Fibroblast of skin of left quadriceps (primary cell): ENCODE measurements at regions not wholly inside any gene's neighbourhood (a gene's known extent, or its start where the extent isn't known, plus 50 kb on each side); places are given as distances from the start of the nearest gene placed in this dataset.

Source experiments
- DNase-seq, 2 experiments: peaks; one replicate each; pipeline ENCODE4 v3.0.0-alpha.2; 2013; ENCODE audit warnings: low read depth in 2 of 2

DNA sequence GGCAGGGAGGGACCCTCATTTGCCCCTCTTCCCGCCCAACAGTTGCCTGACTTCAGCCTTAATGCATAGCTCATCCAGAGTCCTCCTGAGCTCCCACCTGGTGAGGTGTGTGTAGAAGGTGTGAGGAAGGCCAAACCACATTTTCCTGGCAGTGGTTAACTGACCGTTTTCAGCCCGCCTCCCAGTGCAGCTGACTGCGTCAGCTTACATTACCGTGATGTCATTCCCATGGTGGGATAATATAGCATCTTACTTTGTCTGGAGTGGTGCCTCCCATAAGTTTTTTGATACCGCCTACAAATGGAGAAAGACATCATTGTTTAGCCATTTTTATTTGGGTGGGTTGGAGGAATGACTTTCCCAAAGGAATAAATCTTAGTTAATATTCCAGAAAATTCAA lies 151.9 kb downstream of the C9orf152 start:
- DNase-seq, result no peak

DNA sequence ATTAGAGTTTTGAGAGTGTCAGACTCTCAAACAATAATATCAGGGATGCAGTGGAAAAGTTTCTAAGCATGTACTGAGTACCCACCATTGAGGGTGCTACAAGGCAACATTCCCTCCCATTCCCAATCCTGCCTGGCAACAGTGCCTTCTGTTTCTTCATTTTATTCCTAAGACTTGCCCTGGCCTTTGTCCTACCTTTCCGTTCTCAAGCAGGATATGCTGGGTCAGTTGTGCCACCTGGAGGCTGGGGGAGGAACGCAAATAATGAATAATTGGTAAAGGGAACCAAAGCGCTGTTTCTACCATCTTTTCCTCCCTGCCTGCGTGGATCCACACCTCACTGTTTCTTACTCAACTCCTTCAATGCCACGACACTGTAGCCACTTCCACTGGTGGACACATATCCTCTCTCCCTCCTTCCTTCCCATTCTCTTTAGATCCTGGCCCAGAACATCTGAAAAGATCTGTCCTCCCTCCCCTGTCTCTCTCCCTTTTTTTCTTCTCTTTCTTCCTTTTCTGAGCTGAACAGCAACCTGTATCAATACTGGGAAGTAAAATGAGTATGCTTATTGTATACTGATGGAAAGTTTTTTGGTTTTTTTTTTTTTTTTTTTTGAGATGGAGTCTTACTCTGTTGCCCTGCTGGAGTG lies 149.5 kb downstream of the C9orf152 start:
- no peak for DNase-seq

DNA sequence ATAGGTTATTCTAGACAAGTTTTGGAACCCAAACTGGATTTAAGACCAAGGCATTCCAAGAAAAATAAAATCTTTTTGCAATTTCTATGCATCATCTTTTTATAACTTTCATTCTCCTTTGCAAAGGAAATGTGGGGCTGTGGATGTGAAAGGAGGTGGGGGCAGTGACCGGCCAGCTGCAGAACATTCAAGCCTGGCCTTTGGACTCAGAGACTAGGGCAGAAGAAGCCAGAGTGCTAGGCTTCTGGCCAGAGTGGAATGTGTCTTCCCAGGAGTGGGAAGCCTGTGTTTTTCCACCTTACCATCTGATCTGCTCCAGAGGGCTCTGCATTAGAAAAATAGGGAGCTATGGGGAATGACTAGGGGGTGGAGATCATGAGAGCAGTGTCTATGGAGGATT lies 148.5 kb downstream of the C9orf152 start:
- no peak for DNase-seq

DNA sequence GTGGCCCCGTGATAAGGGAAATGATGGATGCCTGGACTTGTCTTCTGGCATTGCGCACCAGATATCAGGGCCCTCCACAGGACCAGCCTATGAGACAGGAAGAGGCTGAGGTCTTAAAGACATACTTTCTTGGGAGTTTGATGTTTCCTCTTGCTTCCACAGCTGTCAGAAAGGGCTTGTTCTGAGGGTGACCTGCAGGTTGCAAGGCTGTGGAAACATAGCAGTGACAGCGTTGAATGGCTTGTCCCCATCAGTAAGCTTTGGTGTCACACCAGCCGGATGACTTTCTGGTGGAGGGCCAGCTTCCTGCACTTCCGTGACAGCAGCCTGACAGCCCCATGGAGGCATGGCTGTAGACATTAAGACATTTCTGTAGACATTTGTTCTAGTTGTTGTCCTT lies 143.2 kb downstream of the C9orf152 start:
- no peak for DNase-seq

DNA sequence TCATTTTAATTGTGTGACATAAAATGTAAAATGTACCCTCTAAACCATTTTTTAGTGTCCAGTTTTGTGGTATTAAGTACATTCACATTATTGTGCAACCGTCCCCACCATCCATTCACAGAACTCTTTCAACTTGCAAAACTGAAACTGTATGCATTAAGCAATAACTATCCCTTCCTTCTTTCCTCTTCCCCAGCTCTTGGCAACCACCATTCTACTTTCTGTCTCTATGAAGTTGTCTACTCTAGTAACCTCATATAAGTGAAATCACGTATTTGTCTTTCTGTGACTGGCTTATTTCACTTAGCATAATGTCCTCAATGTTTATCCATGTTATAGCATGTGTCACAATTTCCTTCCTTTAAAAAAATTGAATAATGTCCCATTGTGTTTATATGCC lies 142.4 kb downstream of the C9orf152 start:
- DNase-seq, result no peak

DNA sequence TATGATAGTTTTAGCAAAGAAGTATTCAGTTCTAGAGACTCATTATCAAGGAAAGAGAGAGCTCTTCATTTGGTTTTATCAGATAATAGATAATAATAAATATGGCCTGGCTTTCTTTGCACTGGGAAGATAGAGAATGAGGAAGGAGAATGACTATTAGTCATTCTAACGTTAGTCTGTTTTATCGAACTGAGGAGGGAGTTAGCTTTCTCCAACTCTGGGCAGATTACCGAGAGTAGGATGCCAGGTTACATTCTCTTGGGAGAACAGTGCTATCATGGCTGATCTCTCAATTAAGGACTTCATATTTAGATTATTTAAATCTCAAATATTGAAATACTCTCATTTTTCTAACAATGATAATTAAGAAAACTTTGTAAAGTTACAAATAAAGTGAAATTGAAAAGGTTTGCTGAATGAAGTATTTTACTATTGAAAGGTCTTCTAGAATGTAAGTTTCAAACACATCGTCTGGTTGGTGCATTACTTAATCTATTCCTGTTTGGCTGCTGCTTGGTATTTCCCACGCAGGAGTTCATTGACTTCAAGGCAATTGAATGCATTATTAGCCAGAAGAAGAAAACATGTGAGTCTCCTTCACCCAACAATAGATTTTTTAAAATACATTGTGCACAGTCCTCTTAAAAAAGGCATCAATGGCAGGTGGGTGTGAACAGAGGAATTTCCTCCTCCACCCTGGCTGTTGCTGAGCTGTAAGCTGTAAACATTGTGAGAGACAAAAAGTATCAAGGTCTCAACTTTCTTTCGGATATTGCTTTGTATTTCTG lies 140.8 kb downstream of the C9orf152 start:
- DNase-seq, result no peak

DNA sequence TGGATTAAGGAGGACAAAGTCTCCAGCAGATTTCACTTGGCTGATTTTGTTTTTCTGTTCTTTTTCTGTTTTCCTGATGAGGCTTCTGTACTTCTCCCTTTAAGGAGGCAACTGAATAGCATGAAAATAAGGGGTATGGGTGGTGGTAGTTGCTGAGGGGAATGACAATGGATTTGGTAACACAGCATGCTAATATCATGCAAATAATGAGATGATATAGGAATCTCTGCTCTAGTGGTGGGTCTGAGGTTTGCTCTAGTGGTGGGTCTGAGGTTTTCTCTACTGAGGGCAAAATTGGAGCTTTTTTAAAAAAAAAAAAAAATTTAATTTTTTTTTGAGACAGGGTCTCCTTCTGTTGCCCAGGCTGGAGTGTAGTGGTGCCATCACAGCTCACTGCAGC lies 139.7 kb downstream of the C9orf152 start:
- DNase-seq, result no peak

DNA sequence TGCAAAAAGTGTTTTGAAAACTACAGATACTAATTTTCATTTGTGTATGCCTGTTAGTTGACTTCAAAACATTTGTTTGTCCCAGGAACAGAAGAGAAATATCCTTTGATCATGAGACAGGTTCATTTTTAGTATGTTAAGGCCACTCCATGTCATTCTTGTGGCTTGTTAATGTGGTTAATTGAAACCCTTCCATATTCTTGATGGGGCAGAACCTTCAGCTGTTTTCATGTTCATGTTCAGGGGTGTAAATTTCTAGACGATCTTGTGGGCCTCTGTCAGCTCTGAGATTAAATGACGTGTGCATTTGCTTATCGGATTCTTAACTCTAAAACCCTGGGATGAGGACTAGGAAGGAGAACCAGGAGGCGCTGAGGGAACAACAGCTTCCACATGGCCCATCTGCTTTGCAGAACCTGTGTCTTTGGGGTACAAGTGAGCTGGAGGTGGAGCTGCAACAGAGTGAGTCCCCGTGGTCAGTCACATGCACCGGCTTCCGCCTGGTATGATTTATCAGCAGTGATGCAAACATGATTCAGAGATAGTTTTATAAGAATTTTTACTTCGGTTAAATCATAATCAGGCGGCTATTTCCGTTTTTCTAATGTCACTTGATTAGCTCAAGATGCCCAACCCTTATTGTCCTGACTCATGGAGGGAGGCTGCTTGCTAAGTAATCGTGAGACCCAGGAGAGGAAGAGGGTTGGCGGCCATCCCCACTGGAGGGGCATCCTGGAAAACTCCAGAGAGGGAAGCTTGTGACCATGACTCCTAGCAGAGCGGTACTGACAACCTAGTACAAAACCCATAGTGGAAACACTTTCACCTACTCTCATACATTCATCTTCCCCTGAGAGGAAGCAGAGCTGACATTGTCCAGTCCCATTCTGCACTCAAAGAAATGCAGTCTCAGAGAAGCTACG lies 138.4 kb downstream of the C9orf152 start:
- peak; percentile 84 to 86 for DNase-seq

DNA sequence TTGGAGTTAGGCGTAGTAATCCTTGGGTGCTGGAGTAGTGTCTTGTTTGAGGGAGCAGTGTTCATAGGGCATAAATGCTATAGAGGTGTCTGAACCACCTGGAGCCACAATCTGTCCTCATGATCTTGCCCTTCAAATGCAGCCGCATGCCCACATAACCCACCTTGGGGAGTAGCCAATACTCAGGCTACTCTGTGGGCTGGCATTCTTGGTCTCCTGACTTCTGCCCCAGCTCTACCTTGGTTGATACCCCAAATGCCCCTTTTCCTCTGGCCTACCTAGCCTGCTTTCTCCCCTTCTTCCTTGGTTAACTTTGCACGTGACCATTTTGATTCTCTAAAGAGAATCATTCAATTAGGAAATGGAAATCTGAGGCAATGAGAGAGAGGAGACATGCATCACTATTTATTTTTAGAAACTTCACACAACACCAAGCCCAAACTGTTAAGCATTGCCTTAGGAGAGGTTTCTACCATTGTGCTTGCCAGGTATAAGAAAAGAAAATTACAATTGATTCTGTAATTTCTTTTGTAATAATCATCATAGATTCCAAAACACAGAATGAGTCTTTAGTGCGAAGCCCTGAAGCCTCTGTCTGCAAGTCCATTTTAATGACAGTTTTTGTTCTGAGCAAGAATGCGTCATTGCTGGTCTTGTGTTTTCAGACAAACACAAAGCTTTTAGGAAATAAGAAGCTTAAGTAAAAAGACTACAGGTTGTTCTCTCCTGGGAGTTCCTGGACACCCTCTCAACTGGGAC lies 135.2 kb downstream of the C9orf152 start:
- DNase-seq, result no peak

DNA sequence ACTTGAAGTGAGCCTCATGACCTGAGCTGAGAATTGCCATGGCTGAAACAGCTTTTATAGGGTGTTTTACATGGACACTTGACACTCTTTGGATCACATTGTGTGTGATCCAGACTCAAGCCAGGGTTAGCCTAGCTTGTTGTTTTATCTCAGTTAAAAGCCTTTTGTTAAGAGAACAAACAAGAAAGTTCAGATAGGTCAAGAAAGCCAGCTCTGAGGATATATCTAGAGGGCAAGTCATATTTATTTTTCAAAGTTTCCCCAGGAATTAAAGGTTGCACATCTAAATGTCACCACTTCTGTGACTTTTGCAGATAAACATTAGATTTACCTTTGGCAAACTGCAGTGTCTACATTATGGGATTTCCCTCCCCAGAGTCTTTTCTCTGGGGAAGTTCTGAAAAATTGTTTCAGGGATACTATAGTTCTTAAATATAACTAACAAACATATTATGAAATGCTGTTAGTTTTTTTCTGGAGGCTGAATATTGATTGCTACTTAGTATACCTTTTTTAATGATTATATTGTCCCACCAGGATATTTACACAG lies 134.5 kb downstream of the C9orf152 start:
- no peak for DNase-seq

DNA sequence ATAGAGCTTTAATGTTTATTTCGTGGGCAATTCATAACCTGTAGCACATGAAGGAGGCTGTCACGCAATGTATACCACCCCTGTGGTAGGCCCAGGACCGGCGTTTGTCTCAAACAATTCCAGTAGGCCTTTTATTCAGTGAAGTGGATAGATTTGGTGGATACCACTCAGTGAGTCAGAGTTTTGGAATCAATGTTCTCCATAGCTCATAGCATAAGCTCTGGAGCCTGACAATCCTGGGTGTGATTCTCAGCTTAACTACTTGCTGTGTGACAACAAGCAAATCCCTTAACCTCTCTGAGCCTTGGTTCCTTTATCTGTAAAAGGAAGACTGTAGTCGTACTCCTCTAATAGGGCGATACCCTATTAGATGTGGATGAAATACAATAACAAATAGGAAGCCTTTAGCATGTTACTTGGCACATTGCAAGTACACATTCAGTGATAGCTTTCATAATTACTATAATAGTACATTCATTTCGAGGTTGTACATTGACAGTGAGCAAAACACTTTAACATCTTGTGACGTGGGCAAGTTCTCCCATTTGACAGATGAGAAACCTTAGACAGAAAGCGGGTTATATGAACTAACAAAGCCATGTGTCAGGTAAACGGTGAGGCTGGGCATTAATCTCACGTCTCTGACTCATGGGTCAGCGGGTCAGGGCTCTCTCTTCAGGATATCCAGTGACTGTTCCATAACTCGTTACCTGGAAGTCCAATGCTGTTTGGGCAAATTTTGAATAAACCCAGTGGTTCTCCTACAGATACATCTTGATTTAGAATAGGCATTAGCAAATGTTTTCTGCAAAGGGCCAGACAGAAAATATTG lies 130.8 kb downstream of the C9orf152 start:
- peak; percentile 48 to 49 for DNase-seq

DNA sequence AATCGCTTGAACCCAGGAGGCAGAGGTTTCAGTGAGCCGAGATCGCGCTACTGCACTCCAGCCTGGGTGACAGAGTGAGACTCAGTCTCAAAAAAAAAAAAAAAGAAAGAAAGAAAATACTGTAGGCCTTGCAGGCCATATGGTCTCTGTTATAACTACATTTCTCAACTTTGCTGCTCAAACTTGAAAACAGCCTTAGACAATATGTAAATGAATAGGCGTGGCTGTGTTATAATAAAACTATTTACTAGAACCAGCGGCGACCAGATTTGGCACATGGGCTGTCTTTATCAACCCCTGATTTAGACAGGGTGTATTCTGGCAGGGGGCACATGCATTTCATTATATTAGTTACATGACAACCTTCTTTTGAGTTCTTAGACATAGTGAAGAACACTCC lies 130.0 kb downstream of the C9orf152 start:
- peak in 1 of 2 experiments; percentile 53 for DNase-seq

DNA sequence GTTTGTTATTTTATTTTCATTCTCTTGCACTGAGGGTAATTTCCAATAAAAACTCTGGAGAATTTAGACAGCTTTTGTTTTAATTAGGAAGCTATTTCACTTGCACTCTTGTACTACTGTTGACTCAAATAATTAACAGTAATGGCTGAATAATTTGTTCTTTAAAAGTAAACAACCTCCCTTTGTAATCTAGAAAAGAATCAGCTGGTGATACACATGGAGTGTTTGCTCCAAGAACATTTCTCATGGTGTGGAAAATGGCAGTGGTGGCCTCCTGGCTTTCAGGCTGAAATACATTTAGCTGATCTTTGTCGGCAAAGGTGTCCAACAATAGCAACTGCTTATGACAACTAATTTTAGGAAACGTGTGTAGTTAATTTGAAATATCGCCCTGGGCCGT lies 129.4 kb downstream of the C9orf152 start:
- no peak for DNase-seq

DNA sequence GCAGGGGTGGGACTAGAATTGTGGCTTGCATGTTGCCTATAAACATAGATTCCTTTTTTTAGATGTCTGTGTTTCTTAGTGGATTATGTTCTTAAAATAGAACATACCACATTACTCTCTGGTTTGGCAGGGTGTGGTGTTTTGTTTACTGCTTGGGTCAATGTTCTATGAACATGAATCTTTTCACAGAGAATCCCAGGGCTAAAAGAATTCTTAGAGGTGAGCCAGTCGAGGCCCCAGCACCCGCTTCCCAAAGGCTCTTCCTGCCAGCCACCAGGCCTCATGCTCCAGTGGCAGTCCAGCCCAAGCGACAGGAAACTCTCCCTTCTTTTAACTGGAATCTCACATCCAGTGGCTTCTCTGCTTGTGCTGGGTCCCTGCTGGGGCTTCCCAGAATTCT lies 126.6 kb downstream of the C9orf152 start:
- DNase-seq, result peak in 1 of 2 experiments; percentile 26

DNA sequence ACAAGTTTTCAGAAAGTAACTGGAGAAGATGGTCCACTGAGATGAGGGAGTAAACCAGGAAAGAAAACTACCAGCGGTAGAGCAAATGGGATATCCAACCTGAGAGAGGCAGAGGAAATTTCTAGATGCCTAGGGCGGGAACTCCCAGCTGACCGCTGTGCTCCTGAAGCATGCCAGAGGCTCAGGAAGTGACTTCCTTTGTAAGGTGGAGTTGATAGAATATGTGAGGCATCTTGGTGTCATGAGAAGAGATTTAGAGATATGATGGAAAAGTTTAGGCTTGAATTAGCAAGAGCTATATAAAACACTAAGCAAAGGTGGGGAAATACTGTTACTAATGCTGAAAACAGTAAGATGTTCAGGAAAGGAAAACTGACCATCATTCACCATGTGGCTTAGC lies 124.1 kb downstream of the C9orf152 start:
- DNase-seq, result no peak

DNA sequence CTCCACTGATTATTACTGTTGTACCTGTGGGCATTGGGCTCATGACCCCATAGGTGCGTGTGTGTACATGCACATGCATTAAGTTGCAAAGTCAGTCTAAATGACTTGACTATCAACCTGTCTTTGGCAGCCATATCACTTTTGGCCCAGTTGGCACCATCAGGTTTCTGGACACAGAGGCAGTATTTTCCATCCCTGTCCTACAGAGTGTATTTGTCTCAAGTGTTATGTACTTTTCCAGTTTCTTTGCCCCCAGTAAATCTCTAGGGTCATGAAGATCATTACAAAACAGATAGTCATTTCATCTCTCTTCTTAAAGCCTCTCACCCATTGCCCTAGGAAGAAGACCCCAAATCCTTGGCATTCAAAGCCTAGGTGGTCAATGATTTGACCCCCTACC lies 121.4 kb downstream of the C9orf152 start:
- no peak for DNase-seq

DNA sequence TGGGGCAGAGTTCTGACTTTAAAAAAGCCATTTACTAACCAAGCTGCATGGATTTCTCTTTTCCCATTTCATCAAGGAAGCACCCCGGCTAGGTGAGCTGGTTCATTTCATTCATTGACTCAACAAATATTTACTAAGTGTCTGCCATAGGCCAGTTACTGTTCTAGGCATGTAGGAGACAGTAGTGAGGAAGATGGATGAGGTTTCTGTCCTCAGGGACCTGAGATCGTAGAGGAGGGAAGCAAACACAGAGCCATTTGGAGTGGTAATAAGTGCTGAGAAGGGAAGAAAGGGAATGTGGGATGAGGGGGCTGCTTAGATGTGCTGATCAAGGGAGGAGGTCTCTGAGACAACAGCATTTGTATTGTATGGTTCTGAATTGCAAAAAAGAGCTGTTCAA lies 120.4 kb downstream of the C9orf152 start:
- no peak for DNase-seq

DNA sequence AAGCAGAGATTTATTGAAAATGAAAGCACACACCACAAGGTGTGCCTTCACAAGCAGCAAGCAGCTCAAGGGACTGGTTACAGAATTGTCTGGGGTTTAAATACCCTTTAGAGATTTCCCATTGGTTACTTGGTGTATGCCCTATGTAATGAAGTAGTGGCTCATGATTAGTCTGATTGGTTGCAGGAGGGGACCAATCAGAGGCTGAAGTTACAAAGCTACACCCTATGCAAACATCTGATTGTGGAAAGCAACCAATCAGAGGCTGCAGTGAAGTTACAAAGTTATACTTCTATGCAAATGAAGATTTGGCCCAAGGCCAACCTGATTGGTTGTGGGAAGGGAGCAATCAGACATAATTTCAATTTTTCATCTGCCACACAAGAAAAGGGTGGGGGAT lies 119.9 kb downstream of the C9orf152 start:
- no peak for DNase-seq

DNA sequence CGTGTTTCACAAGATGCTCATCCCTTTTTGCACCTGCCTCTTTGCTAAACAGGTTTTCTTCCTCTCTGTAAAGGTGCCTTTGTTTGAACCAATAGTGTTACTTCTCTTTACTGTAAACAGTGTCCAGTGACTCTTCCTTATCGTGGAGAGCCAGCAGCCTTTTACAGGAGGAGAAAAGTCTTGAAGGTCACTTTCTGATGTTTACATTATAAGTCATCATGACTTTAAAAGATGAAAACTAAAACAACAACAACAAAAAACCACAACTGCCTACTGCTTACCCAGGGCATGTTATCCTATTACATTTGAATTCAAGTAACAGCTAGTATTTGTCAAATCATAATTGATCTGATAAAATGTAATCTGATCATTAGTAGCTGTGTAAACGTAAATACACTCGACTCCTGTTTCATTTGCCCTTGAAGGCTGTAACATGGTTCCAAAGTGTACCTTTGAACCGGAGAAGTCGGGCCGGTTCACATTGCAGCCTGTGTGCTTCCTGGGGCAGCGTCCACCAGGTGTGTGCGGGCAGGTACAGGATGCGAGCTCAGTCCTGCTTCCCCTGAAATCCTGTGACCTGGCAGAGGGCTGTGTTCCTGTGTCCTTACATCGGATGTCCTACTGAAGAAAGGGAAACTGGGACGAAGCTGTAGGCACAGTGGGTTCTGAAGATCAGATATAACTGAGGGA lies 118.1 kb downstream of the C9orf152 start:
- no peak for DNase-seq

DNA sequence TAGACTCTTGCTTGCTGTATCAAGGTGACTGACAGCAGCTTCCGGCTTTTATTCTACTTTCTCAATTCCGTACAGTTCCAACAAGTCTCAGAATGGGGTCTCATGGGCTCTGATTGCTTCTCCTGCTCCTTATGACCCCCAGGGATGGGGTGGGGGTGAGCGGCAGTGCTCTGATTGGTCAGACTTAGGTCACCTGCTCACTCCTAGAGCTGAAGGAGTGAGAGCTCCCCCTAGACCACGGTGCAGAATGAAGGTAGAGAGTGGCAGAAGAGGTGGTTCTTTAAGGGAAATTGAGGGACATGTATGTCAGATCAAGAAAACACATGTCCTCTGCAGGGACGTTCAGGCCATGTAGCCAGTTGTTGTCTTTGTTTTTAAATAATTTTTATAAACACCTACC lies 115.2 kb downstream of the C9orf152 start:
- DNase-seq, result no peak
